ENCODE measurements at regions not wholly inside any gene's neighbourhood (a gene's known extent, or its start where the extent isn't known, plus 50 kb on each side); places are given as distances from the start of the nearest gene placed in this dataset.

GRCh38 chr5:173518856-173519255 is 97.6 kb downstream of the BOD1 start:
- TF ChIP-seq, protein P1, sequence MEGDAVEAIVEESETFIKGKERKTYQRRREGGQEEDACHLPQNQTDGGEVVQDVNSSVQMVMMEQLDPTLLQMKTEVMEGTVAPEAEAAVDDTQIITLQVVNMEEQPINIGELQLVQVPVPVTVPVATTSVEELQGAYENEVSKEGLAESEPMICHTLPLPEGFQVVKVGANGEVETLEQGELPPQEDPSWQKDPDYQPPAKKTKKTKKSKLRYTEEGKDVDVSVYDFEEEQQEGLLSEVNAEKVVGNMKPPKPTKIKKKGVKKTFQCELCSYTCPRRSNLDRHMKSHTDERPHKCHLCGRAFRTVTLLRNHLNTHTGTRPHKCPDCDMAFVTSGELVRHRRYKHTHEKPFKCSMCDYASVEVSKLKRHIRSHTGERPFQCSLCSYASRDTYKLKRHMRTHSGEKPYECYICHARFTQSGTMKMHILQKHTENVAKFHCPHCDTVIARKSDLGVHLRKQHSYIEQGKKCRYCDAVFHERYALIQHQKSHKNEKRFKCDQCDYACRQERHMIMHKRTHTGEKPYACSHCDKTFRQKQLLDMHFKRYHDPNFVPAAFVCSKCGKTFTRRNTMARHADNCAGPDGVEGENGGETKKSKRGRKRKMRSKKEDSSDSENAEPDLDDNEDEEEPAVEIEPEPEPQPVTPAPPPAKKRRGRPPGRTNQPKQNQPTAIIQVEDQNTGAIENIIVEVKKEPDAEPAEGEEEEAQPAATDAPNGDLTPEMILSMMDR (IDR thresholded peaks at IDR 0.05): no peak
- no peak for TF ChIP-seq POLR2A (IDR thresholded peaks at IDR 0.05)
